ENCODE measurements at regions not wholly inside any gene's neighbourhood (a gene's known extent, or its start where the extent isn't known, plus 50 kb on each side); places are given as distances from the start of the nearest gene placed in this dataset.

DNA sequence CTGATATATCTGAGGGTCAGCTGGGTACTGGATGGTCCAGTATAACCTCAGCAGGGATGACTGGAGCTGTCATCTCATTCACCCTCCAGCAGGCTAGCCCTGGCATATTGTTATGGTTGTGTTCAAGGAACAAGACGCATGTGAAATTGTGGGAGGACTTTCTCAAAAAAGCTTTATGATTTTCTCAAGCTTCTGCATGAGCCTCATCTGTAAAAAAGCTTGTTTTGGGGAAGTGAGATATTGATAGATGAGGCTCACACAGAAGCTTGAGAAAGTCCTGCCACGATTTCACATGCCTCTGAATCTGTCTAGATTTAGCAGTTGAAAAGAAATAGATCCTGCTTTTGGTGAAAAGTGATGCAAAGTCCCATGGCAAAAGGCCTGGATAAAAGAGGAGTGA, 93.4 kb downstream of the SPCS3 start:
- POLR2A ChIA-PET = no interaction called here
- Mint-ChIP-seq H3K27ac (no peak overlapping the region), H3K36me3 (no peaks in the 10 kb centered on the region), H3K27me3 (ENCODE audit: low read depth) (no peaks in the 10 kb centered on the region), H3K4me3 (no peak overlapping the region), H3K4me1 (no peaks in the 10 kb centered on the region), H3K9me3 (peaks cover 10% of the 10 kb centered on the region)
- CTCF ChIA-PET = no interaction called here
- TF ChIP-seq ATF3 (CRISPR knock-in tag; conservative IDR thresholded peaks at IDR 0.05) = no peak
- TF ChIP-seq, protein P1, sequence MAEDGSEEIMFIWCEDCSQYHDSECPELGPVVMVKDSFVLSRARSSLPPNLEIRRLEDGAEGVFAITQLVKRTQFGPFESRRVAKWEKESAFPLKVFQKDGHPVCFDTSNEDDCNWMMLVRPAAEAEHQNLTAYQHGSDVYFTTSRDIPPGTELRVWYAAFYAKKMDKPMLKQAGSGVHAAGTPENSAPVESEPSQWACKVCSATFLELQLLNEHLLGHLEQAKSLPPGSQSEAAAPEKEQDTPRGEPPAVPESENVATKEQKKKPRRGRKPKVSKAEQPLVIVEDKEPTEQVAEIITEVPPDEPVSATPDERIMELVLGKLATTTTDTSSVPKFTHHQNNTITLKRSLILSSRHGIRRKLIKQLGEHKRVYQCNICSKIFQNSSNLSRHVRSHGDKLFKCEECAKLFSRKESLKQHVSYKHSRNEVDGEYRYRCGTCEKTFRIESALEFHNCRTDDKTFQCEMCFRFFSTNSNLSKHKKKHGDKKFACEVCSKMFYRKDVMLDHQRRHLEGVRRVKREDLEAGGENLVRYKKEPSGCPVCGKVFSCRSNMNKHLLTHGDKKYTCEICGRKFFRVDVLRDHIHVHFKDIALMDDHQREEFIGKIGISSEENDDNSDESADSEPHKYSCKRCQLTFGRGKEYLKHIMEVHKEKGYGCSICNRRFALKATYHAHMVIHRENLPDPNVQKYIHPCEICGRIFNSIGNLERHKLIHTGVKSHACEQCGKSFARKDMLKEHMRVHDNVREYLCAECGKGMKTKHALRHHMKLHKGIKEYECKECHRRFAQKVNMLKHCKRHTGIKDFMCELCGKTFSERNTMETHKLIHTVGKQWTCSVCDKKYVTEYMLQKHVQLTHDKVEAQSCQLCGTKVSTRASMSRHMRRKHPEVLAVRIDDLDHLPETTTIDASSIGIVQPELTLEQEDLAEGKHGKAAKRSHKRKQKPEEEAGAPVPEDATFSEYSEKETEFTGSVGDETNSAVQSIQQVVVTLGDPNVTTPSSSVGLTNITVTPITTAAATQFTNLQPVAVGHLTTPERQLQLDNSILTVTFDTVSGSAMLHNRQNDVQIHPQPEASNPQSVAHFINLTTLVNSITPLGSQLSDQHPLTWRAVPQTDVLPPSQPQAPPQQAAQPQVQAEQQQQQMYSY (CRISPR knock-in tag; IDR thresholded peaks at IDR 0.05) = no peak
- no peak for TF ChIP-seq RORB (CRISPR knock-in tag; IDR thresholded peaks at IDR 0.05)
- TF ChIP-seq ZNF396 (CRISPR knock-in tag; IDR thresholded peaks at IDR 0.05; ENCODE audit: borderline replicate concordance) = no peak
- TF ChIP-seq EMX1 (CRISPR knock-in tag; IDR thresholded peaks at IDR 0.05) = no peak
- no peak for TF ChIP-seq CREM (CRISPR knock-in tag; IDR thresholded peaks at IDR 0.05)
- TF ChIP-seq ZNF317 (CRISPR knock-in tag; IDR thresholded peaks at IDR 0.05; ENCODE audit: borderline replicate concordance, low read depth) = no peak
- no peak for TF ChIP-seq SMAD3 (CRISPR knock-in tag; IDR thresholded peaks at IDR 0.05; ENCODE audit: borderline replicate concordance)
- TF ChIP-seq, protein P2, sequence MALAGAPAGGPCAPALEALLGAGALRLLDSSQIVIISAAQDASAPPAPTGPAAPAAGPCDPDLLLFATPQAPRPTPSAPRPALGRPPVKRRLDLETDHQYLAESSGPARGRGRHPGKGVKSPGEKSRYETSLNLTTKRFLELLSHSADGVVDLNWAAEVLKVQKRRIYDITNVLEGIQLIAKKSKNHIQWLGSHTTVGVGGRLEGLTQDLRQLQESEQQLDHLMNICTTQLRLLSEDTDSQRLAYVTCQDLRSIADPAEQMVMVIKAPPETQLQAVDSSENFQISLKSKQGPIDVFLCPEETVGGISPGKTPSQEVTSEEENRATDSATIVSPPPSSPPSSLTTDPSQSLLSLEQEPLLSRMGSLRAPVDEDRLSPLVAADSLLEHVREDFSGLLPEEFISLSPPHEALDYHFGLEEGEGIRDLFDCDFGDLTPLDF (CRISPR knock-in tag; IDR thresholded peaks at IDR 0.05) = no peak
- TF ChIP-seq PRRX2 (CRISPR knock-in tag; IDR thresholded peaks at IDR 0.05) = no peak
- no peak for TF ChIP-seq RELA (CRISPR knock-in tag; IDR thresholded peaks at IDR 0.05; ENCODE audit: borderline replicate concordance)
- TF ChIP-seq, protein P3, sequence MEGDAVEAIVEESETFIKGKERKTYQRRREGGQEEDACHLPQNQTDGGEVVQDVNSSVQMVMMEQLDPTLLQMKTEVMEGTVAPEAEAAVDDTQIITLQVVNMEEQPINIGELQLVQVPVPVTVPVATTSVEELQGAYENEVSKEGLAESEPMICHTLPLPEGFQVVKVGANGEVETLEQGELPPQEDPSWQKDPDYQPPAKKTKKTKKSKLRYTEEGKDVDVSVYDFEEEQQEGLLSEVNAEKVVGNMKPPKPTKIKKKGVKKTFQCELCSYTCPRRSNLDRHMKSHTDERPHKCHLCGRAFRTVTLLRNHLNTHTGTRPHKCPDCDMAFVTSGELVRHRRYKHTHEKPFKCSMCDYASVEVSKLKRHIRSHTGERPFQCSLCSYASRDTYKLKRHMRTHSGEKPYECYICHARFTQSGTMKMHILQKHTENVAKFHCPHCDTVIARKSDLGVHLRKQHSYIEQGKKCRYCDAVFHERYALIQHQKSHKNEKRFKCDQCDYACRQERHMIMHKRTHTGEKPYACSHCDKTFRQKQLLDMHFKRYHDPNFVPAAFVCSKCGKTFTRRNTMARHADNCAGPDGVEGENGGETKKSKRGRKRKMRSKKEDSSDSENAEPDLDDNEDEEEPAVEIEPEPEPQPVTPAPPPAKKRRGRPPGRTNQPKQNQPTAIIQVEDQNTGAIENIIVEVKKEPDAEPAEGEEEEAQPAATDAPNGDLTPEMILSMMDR (IDR thresholded peaks at IDR 0.05) = no peak
- no peak for TF ChIP-seq ZNF232 (CRISPR knock-in tag; IDR thresholded peaks at IDR 0.05)
- TF ChIP-seq, protein P4, sequence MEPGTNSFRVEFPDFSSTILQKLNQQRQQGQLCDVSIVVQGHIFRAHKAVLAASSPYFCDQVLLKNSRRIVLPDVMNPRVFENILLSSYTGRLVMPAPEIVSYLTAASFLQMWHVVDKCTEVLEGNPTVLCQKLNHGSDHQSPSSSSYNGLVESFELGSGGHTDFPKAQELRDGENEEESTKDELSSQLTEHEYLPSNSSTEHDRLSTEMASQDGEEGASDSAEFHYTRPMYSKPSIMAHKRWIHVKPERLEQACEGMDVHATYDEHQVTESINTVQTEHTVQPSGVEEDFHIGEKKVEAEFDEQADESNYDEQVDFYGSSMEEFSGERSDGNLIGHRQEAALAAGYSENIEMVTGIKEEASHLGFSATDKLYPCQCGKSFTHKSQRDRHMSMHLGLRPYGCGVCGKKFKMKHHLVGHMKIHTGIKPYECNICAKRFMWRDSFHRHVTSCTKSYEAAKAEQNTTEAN (CRISPR knock-in tag; IDR thresholded peaks at IDR 0.05) = no peak
- ATAC-seq = no peak
- no peak for DNase-seq (ENCODE audit: low spot score)

GRCh38 chr4:176422001-176422400, 102.2 kb downstream of the SPCS3 start:
- Mint-ChIP-seq H3K36me3 (no peaks in the 10 kb centered on the region), H3K27me3 (ENCODE audit: low read depth) (no peaks in the 10 kb centered on the region), H3K27ac (no peak overlapping the region), H3K9me3 (no peaks in the 10 kb centered on the region), H3K4me3 (no peak overlapping the region), H3K4me1 (no peaks in the 10 kb centered on the region)
- ChIA-PET CTCF (no interaction called here), POLR2A (no interaction called here)
- ATAC-seq (no peak), DNase-seq (ENCODE audit: low spot score) (no peak)
- TF ChIP-seq NR1H2 (CRISPR knock-in tag; IDR thresholded peaks at IDR 0.05) (no peak), ATF1 (CRISPR knock-in tag; IDR thresholded peaks at IDR 0.05) (no peak), TCF7 (CRISPR knock-in tag; IDR thresholded peaks at IDR 0.05; ENCODE audit: low read depth) (no peak), HMGA2 (CRISPR knock-in tag; IDR thresholded peaks at IDR 0.05) (no peak), USF2 (CRISPR knock-in tag; IDR thresholded peaks at IDR 0.05) (no peak), TEAD4 (CRISPR knock-in tag; IDR thresholded peaks at IDR 0.05) (no peak), ATF6 (CRISPR knock-in tag; IDR thresholded peaks at IDR 0.05) (no peak), ZNF671 (CRISPR knock-in tag; IDR thresholded peaks at IDR 0.05) (no peak), E2F5 (CRISPR knock-in tag; IDR thresholded peaks at IDR 0.05) (no peak)
- TF ChIP-seq, protein P5, sequence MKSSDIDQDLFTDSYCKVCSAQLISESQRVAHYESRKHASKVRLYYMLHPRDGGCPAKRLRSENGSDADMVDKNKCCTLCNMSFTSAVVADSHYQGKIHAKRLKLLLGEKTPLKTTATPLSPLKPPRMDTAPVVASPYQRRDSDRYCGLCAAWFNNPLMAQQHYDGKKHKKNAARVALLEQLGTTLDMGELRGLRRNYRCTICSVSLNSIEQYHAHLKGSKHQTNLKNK (CRISPR knock-in tag; IDR thresholded peaks at IDR 0.05) = no peak
